ENCODE measurements at regions not wholly inside any gene's neighbourhood (a gene's known extent, or its start where the extent isn't known, plus 50 kb on each side); places are given as distances from the start of the nearest gene placed in this dataset.
"Not testable (repeated sequence)": the region's sequence is repeated elsewhere in the genome, so short reads cannot be mapped to it uniquely, and the experiment has no call there.

GRCh38 chr3:8424281-8424680 lies 77.3 kb upstream of the LMCD1 start:
- H3K27ac ChIP-seq = no peak overlapping the region
- no peaks in the 10 kb centered on the region for H3K4me1 ChIP-seq
- no peaks in the 10 kb centered on the region for H3K36me3 ChIP-seq
- ATAC-seq (no peak), DNase-seq (no peak)
- no peak for TF ChIP-seq CTCF (IDR thresholded peaks at IDR 0.05)
- intact Hi-C loops (cut with DNase I) = no loop called here
- H3K4me3 ChIP-seq = no peak overlapping the region
- H3K27me3 ChIP-seq = no peaks in the 10 kb centered on the region
- no peaks in the 10 kb centered on the region for H3K9me3 ChIP-seq

- ATAC-seq (peak; percentile 74), DNase-seq (no peak)
- H3K9me3 ChIP-seq = no peaks in the 10 kb centered on the region
- intact Hi-C loops (cut with DNase I) = no loop called here
- no peak for TF ChIP-seq CTCF (IDR thresholded peaks at IDR 0.05)
- H3K27me3 ChIP-seq = no peaks in the 10 kb centered on the region
- no peaks in the 10 kb centered on the region for H3K36me3 ChIP-seq
- no peaks in the 10 kb centered on the region for H3K4me1 ChIP-seq
- H3K4me3 ChIP-seq = no peak overlapping the region
- H3K27ac ChIP-seq = peak overlapping the region; percentile 36
Observed at GRCh38 chr3:8436661-8437287, 64.8 kb upstream of the LMCD1 start.

GRCh38 chr3:8438507-8439079 lies 63.0 kb upstream of the LMCD1 start:
- Histone ChIP-seq H3K9me3 (no peaks in the 10 kb centered on the region), H3K36me3 (no peaks in the 10 kb centered on the region), H3K27me3 (no peaks in the 10 kb centered on the region), H3K4me3 (no peak overlapping the region), H3K27ac (no peak overlapping the region), H3K4me1 (peaks cover 12% of the 10 kb centered on the region)
- ATAC-seq = no peak
- intact Hi-C loops (cut with DNase I) = no loop called here
- no peak for DNase-seq
- no peak for TF ChIP-seq CTCF (IDR thresholded peaks at IDR 0.05)

GRCh38 chr3:8440142-8440541 lies 61.5 kb upstream of the LMCD1 start:
- H3K27me3 ChIP-seq, ATAC-seq, H3K36me3 ChIP-seq, H3K4me3 ChIP-seq, H3K9me3 ChIP-seq, H3K27ac ChIP-seq, DNase-seq: not testable (repeated sequence)
- H3K4me1 ChIP-seq = peaks cover 26% of the 10 kb centered on the region
- intact Hi-C loops (cut with DNase I) = loop anchor here (5.0 kb wide), 2 partner anchors 167 to 182 kb away; no protein-coding TSS in a partner anchor

- no peak overlapping the region for H3K4me3 ChIP-seq
- DNase-seq (no peak), ATAC-seq (peak; percentile 51)
- peak; percentile 73 for TF ChIP-seq CTCF (IDR thresholded peaks at IDR 0.05)
- H3K27ac ChIP-seq = peak overlapping the region; percentile 86
- intact Hi-C loops (cut with DNase I) = loop anchor here (5.0 kb wide), 2 partner anchors 165 to 180 kb away; no protein-coding TSS in a partner anchor
- no peaks in the 10 kb centered on the region for H3K27me3 ChIP-seq
- H3K9me3 ChIP-seq = no peaks in the 10 kb centered on the region
- H3K4me1 ChIP-seq = peaks cover 26% of the 10 kb centered on the region
- H3K36me3 ChIP-seq = no peaks in the 10 kb centered on the region
Observed at GRCh38 chr3:8441969-8442559, 59.6 kb upstream of the LMCD1 start.

- Histone ChIP-seq H3K36me3 (no peaks in the 10 kb centered on the region), H3K27ac (peak overlapping the region; percentile 86), H3K27me3 (no peaks in the 10 kb centered on the region), H3K4me3 (no peak overlapping the region), H3K9me3 (no peaks in the 10 kb centered on the region), H3K4me1 (peaks cover 26% of the 10 kb centered on the region)
- no peak for ATAC-seq
- DNase-seq = no peak
- intact Hi-C loops (cut with DNase I) = loop anchor here (5.0 kb wide), 2 partner anchors 164 to 179 kb away; no protein-coding TSS in a partner anchor
- no peak for TF ChIP-seq CTCF (IDR thresholded peaks at IDR 0.05)
Observed at GRCh38 chr3:8442993-8443650, 58.5 kb upstream of the LMCD1 start.

Data from upper lobe of right lung (tissue), 1 donor.